HL-60 (cell line): ENCODE measurements at regions not wholly inside any gene's neighbourhood (a gene's known extent, or its start where the extent isn't known, plus 50 kb on each side); places are given as distances from the start of the nearest gene placed in this dataset.

Source experiments
- GABPA ChIP-seq: IDR thresholded peaks from 2 replicates; pipeline ENCODE4 v1.6.1; 2012; ENCODE audit warnings: low read depth
- POLR2AphosphoS5 ChIP-seq: IDR thresholded peaks from 2 replicates; pipeline ENCODE4 v1.6.1; 2012; ENCODE audit warnings: low read depth
- SPI1 ChIP-seq: IDR thresholded peaks from 2 replicates; pipeline ENCODE4 v1.6.1; 2012; ENCODE audit warnings: low read depth, mild to moderate bottlenecking, borderline replicate concordance
- TF ChIP-seq, protein P1 (sequence below): IDR thresholded peaks from one replicate; pipeline ENCODE4 v1.5.1; 2011; ENCODE audit warnings: low read length, control low read depth, inconsistent platforms; ENCODE audit not compliant: insufficient read depth
- TF ChIP-seq, protein P2 (sequence below): IDR thresholded peaks from 2 replicates; pipeline ENCODE4 v1.6.1; 2012; ENCODE audit warnings: low read depth; ENCODE audit not compliant: insufficient replicate concordance

GRCh38 chr17:14875557-14876412 is 389.3 kb downstream of the PMP22 start:
- TF ChIP-seq, protein P1, sequence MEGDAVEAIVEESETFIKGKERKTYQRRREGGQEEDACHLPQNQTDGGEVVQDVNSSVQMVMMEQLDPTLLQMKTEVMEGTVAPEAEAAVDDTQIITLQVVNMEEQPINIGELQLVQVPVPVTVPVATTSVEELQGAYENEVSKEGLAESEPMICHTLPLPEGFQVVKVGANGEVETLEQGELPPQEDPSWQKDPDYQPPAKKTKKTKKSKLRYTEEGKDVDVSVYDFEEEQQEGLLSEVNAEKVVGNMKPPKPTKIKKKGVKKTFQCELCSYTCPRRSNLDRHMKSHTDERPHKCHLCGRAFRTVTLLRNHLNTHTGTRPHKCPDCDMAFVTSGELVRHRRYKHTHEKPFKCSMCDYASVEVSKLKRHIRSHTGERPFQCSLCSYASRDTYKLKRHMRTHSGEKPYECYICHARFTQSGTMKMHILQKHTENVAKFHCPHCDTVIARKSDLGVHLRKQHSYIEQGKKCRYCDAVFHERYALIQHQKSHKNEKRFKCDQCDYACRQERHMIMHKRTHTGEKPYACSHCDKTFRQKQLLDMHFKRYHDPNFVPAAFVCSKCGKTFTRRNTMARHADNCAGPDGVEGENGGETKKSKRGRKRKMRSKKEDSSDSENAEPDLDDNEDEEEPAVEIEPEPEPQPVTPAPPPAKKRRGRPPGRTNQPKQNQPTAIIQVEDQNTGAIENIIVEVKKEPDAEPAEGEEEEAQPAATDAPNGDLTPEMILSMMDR: no peak
- TF ChIP-seq, protein P2, sequence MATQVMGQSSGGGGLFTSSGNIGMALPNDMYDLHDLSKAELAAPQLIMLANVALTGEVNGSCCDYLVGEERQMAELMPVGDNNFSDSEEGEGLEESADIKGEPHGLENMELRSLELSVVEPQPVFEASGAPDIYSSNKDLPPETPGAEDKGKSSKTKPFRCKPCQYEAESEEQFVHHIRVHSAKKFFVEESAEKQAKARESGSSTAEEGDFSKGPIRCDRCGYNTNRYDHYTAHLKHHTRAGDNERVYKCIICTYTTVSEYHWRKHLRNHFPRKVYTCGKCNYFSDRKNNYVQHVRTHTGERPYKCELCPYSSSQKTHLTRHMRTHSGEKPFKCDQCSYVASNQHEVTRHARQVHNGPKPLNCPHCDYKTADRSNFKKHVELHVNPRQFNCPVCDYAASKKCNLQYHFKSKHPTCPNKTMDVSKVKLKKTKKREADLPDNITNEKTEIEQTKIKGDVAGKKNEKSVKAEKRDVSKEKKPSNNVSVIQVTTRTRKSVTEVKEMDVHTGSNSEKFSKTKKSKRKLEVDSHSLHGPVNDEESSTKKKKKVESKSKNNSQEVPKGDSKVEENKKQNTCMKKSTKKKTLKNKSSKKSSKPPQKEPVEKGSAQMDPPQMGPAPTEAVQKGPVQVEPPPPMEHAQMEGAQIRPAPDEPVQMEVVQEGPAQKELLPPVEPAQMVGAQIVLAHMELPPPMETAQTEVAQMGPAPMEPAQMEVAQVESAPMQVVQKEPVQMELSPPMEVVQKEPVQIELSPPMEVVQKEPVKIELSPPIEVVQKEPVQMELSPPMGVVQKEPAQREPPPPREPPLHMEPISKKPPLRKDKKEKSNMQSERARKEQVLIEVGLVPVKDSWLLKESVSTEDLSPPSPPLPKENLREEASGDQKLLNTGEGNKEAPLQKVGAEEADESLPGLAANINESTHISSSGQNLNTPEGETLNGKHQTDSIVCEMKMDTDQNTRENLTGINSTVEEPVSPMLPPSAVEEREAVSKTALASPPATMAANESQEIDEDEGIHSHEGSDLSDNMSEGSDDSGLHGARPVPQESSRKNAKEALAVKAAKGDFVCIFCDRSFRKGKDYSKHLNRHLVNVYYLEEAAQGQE: no peak
- no peak for TF ChIP-seq GABPA
- TF ChIP-seq SPI1: no peak
- no peak for TF ChIP-seq POLR2AphosphoS5
